Keratinocyte (primary cell): ENCODE measurements at regions not wholly inside any gene's neighbourhood (a gene's known extent, or its start where the extent isn't known, plus 50 kb on each side); places are given as distances from the start of the nearest gene placed in this dataset.

Source experiments
- DNase-seq: peaks from one replicate; pipeline ENCODE4 v3.0.0-alpha.2; 2011; ENCODE audit warnings: low read depth, missing footprints, low spot score
- FAIRE-seq: peaks from 2 replicates; lab custom pipeline; 2011; peaks lifted over from hg19 to GRCh38; lab: Jason Lieb, UNC
- H2AFZ ChIP-seq: 2 replicates; pipeline ENCODE4 v1.6.0; 2012; ENCODE audit warnings: low read length, control low read depth, inconsistent platforms; ENCODE audit not compliant: control insufficient read depth
- H3K27ac ChIP-seq: 2 replicates; pipeline ENCODE4 v1.5.1; 2011; ENCODE audit warnings: low read length; ENCODE audit not compliant: control insufficient read depth, insufficient read depth
- H3K27me3 ChIP-seq: 3 replicates; pipeline ENCODE4 v1.6.0; 2011; ENCODE audit warnings: low read length; ENCODE audit not compliant: control insufficient read depth, insufficient read depth; ENCODE audit errors: extremely low read depth
- H3K36me3 ChIP-seq, 2 experiments: 2 replicates in 1 of 2; 3 replicates in 1 of 2; pipeline ENCODE4 v1.5.1; 2011; ENCODE audit warnings: low read length in 2 of 2, mild to moderate bottlenecking in 1 of 2; ENCODE audit not compliant: control insufficient read depth in 2 of 2, insufficient read depth in 2 of 2; ENCODE audit errors: extremely low read depth in 1 of 2
- H3K4me1 ChIP-seq: 3 replicates; pipeline ENCODE4 v1.5.1; 2011; ENCODE audit warnings: low read length; ENCODE audit not compliant: control insufficient read depth, insufficient read depth; ENCODE audit errors: extremely low read depth
- H3K4me2 ChIP-seq: 3 replicates; pipeline ENCODE4 v1.6.0; 2011; ENCODE audit warnings: low read depth, low read length; ENCODE audit not compliant: control insufficient read depth, insufficient read depth; ENCODE audit errors: extremely low read depth
- H3K4me3 ChIP-seq, 3 experiments: fragments of 200-600 bp in 1 of 3; sonication (generic) in 1 of 3; 2 replicates in 2 of 3; 3 replicates in 1 of 3; pipeline ENCODE4 v1.5.1; 2011 to 2016; ENCODE audit warnings: low read length in 3 of 3, mild to moderate bottlenecking in 3 of 3, control low read depth in 2 of 3, inconsistent platforms in 1 of 3, low read depth in 1 of 3, mixed read lengths in 1 of 3, mixed run types in 1 of 3, moderate library complexity in 1 of 3; ENCODE audit not compliant: control insufficient read depth in 2 of 3, insufficient read depth in 2 of 3; ENCODE audit errors: extremely low read depth in 1 of 3
- H3K79me2 ChIP-seq: 2 replicates; pipeline ENCODE4 v1.6.0; 2012; ENCODE audit warnings: low read length; ENCODE audit not compliant: control insufficient read depth, insufficient read depth
- H3K9ac ChIP-seq: 3 replicates; pipeline ENCODE4 v1.6.0; 2011; ENCODE audit warnings: low read length; ENCODE audit not compliant: control insufficient read depth, insufficient read depth; ENCODE audit errors: extremely low read depth
- H3K9me1 ChIP-seq: 3 replicates; pipeline ENCODE4 v1.6.0; 2011; ENCODE audit warnings: low read length; ENCODE audit not compliant: control insufficient read depth, insufficient read depth; ENCODE audit errors: extremely low read depth
- H3K9me3 ChIP-seq: 2 replicates; pipeline ENCODE4 v1.5.1; 2012; ENCODE audit warnings: low read depth, low read length; ENCODE audit not compliant: control insufficient read depth
- H4K20me1 ChIP-seq: 3 replicates; pipeline ENCODE4 v1.6.0; 2011; ENCODE audit warnings: low read length; ENCODE audit not compliant: control insufficient read depth, insufficient read depth; ENCODE audit errors: extremely low read depth
- CTCF ChIP-seq, 3 experiments: IDR thresholded peaks in 1 of 3; conservative IDR thresholded peaks in 1 of 3; optimal IDR thresholded peaks in 1 of 3; 2 replicates in 2 of 3; 3 replicates in 1 of 3; pipeline versions ENCODE3 to v1.5.1; 2011; ENCODE audit warnings: low read length in 3 of 3, mild to moderate bottlenecking in 3 of 3, moderate library complexity in 2 of 3, control low read depth in 1 of 3, inconsistent platforms in 1 of 3; ENCODE audit not compliant: insufficient read depth in 2 of 3; ENCODE audit errors: extremely low read depth in 1 of 3
- EZH2 ChIP-seq: IDR thresholded peaks from one replicate; pipeline ENCODE4 v1.6.1; 2012; ENCODE audit warnings: inconsistent platforms, mild to moderate bottlenecking, low read length, moderate library complexity
- dilution Hi-C: fragments of 300-500 bp; cut with MboI; formaldehyde crosslinking; loops from one replicate; pipeline ENCODE4 v1.7.0; 2020; ENCODE audit warnings: low sequenced_read_pairs; ENCODE audit not compliant: extremely low pct_ligation_motif_present

DNA sequence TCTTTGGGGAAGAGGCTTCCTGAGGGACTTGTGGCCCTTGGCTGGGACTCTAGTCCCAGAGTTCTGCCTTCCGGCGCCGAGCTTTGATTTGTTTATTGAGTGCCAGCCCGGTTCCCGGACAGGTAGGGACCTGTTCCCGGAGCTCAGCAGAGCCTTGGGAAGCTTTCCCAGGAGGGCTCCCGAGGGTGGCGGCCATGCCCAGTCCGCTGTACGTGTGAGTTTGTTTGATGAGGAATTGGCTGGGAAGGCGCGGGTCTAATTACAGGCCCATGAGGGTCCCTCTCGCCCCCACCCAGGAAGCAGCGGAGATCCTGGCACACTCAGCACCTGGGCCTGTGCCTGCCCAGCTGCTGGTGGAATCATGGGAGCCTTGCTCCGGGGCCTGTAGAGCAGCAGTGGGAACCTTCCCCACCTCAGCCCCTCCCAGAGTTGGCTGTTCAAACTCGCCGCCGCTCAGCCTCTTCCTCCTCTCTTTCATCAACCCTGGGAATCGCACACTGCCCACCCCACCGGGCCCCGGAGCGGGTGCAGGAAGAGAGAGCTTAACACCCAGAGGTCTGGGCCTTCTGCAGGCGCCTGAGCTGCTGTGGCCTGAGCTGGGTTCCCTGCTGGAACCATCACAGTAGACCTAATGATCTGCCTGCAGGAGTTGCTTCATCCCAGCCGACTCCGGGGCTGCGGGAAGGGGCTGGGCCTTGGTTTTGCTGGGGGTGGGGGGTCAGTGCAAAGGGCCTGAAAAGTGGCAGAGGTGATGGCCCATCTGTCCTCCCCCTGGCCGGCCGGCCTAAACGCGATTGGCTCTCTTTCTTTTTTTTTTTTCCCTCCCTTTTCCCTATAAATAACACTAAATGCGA lies 313.7 kb downstream of the SEC14L1 start:
- H4K20me1 ChIP-seq: peaks cover 17% of the 10 kb centered on the region
- H2AFZ ChIP-seq: no peak overlapping the region
- H3K36me3 ChIP-seq: peaks cover 7 to 8% of the 10 kb centered on the region in 2 experiments
- H3K9me3 ChIP-seq: no peaks in the 10 kb centered on the region
- peak overlapping the region; percentile 77 for H3K9ac ChIP-seq
- H3K9me1 ChIP-seq: peaks cover 6% of the 10 kb centered on the region
- peak; percentile 83 for FAIRE-seq
- H3K4me3 ChIP-seq: peak overlapping the region; percentile 14 to 62 (median 53)
- DNase-seq: no peak
- dilution Hi-C loops: no loop called here
- peak overlapping the region; percentile 86 for H3K27ac ChIP-seq
- peaks cover 89% of the 10 kb centered on the region for H3K79me2 ChIP-seq
- TF ChIP-seq CTCF (optimal IDR thresholded peaks at IDR 0.05 in 1 of 3, IDR thresholded peaks at IDR 0.05 in 1 of 3, conservative IDR thresholded peaks at IDR 0.05 in 1 of 3; ENCODE audit: extremely low read depth in 1 of 3, insufficient read depth in 2 of 3, low read length in 3 of 3) (no peak), EZH2 (no peak)
- no peaks in the 10 kb centered on the region for H3K27me3 ChIP-seq
- H3K4me1 ChIP-seq: peaks cover 59% of the 10 kb centered on the region
- H3K4me2 ChIP-seq: peak overlapping the region; percentile 91

DNA sequence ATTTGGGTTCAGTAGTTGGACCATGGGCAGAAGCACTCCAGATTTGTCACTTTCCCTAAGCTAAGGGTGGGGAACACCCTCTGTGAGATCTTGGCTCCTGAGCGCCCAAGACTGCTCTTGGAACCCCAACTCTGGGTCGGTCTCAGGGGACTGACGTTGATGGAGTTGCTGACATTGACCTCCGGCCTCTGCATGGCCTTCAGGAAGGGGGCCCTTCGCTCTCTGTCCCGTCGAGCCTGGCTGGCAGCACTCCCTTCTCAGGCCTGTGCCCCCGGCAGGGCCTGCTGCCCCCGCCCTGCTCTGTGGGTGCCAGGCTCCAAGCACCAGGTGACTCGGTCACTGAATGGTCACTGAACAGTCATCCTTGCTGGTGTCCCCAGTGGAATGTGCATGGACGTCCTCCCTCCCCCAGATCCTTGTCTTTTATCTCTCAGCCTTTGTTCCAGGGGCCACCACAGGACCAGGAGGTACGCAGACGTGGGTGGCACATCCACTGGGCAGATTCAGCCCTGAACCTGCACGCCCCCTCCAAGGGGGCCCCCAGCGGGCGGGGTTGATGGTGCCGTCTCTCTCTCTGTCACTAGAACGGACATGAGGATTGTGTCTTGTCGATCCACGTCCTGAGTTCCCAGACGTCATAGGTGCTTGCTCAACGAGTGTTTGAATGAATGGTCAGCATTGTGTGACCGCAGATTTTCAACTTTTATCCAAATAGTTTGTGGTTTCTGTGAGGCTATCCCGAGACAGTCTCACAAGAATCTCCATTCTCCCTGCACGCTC lies 314.5 kb downstream of the SEC14L1 start:
- Histone ChIP-seq H3K9me3 (no peaks in the 10 kb centered on the region), H4K20me1 (peaks cover 13% of the 10 kb centered on the region), H3K27ac (peak overlapping the region; percentile 86), H3K4me2 (peak overlapping the region; percentile 91), H3K4me1 (peaks cover 50% of the 10 kb centered on the region), H3K36me3 (peaks cover 7 to 8% of the 10 kb centered on the region in 2 experiments), H2AFZ (no peak overlapping the region), H3K9ac (peak overlapping the region; percentile 77), H3K79me2 (peaks cover 88% of the 10 kb centered on the region), H3K27me3 (no peaks in the 10 kb centered on the region), H3K4me3 (peak overlapping the region in 2 of 3 experiments; percentile 53 to 62), H3K9me1 (peaks cover 6% of the 10 kb centered on the region)
- dilution Hi-C loops: no loop called here
- DNase-seq (no peak), FAIRE-seq (no peak)
- TF ChIP-seq EZH2: no peak
- TF ChIP-seq CTCF (optimal IDR thresholded peaks at IDR 0.05 in 1 of 3, IDR thresholded peaks at IDR 0.05 in 1 of 3, conservative IDR thresholded peaks at IDR 0.05 in 1 of 3; ENCODE audit: extremely low read depth in 1 of 3, insufficient read depth in 2 of 3, low read length in 3 of 3): no peak
